ENCODE measurements at regions not wholly inside any gene's neighbourhood (a gene's known extent, or its start where the extent isn't known, plus 50 kb on each side); places are given as distances from the start of the nearest gene placed in this dataset.

DNA sequence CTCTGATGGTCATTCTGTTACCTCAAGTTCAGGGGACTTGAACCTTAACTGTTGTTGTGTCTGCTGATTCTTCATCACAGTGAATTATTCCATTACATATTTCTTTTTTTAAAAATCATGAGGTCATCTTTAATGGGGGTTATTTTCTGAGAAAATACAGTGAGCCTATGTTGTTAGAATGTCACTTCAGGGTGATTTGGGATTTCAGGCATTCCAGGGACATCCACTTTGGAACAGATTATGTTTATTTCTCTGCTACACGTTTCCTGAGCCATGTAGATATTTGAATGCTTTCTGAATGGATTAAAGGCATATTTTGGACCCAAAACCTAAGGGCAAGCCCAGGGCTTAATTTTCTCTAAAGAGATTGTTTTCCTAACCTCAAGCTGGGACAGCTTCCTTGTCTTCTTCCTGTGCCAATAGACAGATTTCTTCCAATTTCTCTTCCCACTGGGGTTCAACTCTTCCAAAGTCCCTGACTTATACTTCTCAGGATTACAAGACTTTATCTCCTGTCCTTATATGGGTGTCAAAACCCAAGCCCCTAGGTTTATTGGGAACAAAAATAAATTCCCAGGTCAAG is 271.7 kb downstream of the ARHGAP12 start:
- Mint-ChIP-seq H3K4me1 (ENCODE audit: low read depth) (no peaks in the 10 kb centered on the region), H3K4me3 (no peak overlapping the region), H3K27ac (no peak overlapping the region), H3K27me3 (ENCODE audit: low read depth) (peaks cover 7% of the 10 kb centered on the region), H3K36me3 (ENCODE audit: low read depth) (no peaks in the 10 kb centered on the region), H3K9me3 (no peaks in the 10 kb centered on the region)

DNA sequence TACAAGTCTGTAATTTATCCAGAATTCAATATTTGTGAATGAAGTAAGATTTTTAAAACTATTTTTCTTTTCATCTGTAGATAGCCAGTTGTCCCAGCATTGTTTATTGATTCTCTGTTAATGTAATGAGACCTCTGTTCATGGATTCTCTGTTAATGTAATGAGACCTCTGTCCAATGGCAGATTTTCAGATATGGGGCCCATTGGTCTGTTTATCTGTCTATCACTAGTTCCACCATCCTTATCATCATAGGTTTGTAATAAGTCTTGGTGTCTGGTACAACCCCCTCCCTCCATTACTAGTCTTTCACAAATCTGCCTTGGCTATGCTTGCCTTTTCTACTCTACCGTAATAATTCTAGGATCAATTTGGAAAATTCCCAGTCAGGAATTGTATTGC is 276.6 kb downstream of the ARHGAP12 start:
- Mint-ChIP-seq H3K4me1 (ENCODE audit: low read depth) (no peaks in the 10 kb centered on the region), H3K27ac (no peak overlapping the region), H3K27me3 (ENCODE audit: low read depth) (peaks cover 21% of the 10 kb centered on the region), H3K9me3 (no peaks in the 10 kb centered on the region), H3K4me3 (no peak overlapping the region), H3K36me3 (ENCODE audit: low read depth) (no peaks in the 10 kb centered on the region)

DNA sequence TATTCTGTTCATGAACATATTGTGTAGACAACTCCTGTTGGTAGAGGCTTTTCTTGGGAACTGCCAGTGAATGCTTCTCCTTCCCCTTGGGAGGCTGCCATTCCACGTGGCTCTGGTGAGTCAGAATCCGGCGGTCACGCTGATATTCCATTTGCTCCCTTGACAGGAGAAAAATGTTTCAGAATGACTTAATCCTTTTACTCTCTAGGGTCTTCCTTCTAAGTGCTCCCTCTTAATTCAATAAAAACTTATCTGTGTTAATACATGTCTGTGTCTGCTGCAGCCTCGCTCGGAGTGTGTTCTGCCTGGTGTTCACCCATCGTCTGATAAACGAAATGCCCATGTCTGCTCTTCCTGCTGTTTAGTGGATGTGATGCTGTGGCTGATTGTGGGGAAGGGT is 278.6 kb downstream of the ARHGAP12 start:
- Mint-ChIP-seq H3K4me3 (no peak overlapping the region), H3K36me3 (ENCODE audit: low read depth) (no peaks in the 10 kb centered on the region), H3K4me1 (ENCODE audit: low read depth) (no peaks in the 10 kb centered on the region), H3K9me3 (no peaks in the 10 kb centered on the region), H3K27me3 (ENCODE audit: low read depth) (peaks cover 17% of the 10 kb centered on the region), H3K27ac (no peak overlapping the region)

DNA sequence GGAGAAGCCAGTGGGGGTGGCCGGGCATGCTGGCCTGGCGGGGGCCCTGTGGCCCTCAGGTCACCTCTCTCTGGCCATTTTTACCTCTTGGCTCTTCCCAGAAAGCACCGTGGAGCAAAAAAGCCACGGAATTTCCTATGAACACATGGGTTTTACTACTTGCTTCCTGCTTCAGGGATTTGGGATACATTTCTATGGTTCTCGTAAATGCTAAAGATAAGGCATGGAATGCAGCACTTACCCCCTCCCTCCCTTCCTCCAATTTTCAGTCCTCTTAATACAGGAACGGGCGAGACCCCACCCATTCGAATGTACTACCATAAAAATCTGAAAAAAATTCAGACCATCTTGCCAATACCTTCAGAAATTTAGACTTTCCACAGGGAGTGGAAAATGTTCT is 279.7 kb downstream of the ARHGAP12 start:
- Mint-ChIP-seq H3K36me3 (ENCODE audit: low read depth) (no peaks in the 10 kb centered on the region), H3K4me1 (ENCODE audit: low read depth) (no peaks in the 10 kb centered on the region), H3K27me3 (ENCODE audit: low read depth) (peaks cover 17% of the 10 kb centered on the region), H3K4me3 (no peak overlapping the region), H3K27ac (no peak overlapping the region), H3K9me3 (no peaks in the 10 kb centered on the region)

DNA sequence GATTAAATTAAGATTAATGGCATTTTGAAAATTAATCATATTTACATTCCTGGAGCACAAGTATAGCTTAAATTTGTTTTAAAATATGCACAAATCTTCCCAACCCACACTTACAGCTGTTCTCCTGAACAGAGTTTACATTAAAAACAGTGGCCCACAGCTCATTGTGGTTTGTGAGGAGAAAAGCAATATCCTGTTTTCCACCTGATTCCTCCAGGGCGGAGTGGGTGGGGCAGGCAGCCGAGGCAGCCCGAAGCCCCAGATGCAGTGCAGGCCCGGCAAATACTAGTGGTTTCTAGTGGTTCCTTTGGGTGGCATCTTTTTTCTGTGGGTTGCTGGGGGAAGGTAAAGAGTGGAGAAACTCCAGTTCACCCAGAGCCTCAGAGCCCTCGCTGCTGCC is 280.8 kb downstream of the ARHGAP12 start:
- Mint-ChIP-seq H3K36me3 (ENCODE audit: low read depth) (no peaks in the 10 kb centered on the region), H3K4me3 (no peak overlapping the region)

DNA sequence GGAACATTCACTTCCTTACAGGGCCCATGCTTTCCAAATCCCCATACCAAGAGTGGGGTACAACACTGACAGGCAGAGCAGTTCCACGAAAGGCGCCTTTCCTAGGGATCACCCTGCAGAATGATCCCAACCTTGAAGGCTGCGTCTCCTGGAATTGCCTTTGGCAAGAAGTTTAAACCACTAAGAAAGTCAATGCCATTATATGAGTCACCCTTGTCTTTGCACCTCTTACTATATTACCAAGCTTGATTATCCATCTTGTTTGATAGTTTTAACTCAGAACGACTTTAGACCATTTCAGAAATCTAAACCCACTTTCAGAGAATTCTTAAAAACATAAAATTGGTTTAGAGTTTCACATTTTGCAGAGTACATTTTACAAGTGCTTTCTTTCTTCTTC is 282.1 kb downstream of the ARHGAP12 start:
- H3K27me3 Mint-ChIP-seq (ENCODE audit: low read depth): peaks cover 10% of the 10 kb centered on the region
- H3K36me3 Mint-ChIP-seq (ENCODE audit: low read depth): no peaks in the 10 kb centered on the region
- no peaks in the 10 kb centered on the region for H3K4me1 Mint-ChIP-seq (ENCODE audit: low read depth)
- H3K9me3 Mint-ChIP-seq: peaks cover 5% of the 10 kb centered on the region
- H3K27ac Mint-ChIP-seq: no peak overlapping the region
- no peak overlapping the region for H3K4me3 Mint-ChIP-seq

More for the DNA sequence above, 280.8 kb downstream of the ARHGAP12 start:
- Mint-ChIP-seq H3K27me3 (ENCODE audit: low read depth) (peaks cover 17% of the 10 kb centered on the region), H3K27ac (no peak overlapping the region), H3K9me3 (peaks cover 2% of the 10 kb centered on the region), H3K4me1 (ENCODE audit: low read depth) (no peaks in the 10 kb centered on the region)

DNA sequence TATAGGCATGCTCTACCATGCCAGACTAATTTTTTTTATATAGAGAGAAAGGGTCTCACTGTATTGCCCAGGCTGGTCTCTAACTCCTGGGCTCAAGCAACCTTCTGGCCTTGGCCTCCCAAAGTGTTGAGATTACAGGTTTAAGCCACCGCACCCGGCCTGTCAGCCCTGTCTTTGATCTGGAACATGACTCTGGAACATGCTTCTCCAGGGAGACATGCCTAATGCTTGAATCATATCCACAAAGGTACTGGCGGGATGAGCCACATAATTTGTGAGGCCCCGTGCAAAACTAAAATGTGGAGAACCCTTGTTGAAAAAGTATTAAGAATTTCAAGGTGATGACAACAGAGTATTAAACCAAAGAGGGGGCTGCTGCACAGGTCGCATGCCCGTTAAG is 282.8 kb downstream of the ARHGAP12 start:
- H3K27ac Mint-ChIP-seq: no peak overlapping the region
- no peaks in the 10 kb centered on the region for H3K4me1 Mint-ChIP-seq (ENCODE audit: low read depth)
- H3K4me3 Mint-ChIP-seq: no peak overlapping the region
- H3K9me3 Mint-ChIP-seq: peaks cover 6% of the 10 kb centered on the region
- H3K36me3 Mint-ChIP-seq (ENCODE audit: low read depth): no peaks in the 10 kb centered on the region
- peaks cover 5% of the 10 kb centered on the region for H3K27me3 Mint-ChIP-seq (ENCODE audit: low read depth)

DNA sequence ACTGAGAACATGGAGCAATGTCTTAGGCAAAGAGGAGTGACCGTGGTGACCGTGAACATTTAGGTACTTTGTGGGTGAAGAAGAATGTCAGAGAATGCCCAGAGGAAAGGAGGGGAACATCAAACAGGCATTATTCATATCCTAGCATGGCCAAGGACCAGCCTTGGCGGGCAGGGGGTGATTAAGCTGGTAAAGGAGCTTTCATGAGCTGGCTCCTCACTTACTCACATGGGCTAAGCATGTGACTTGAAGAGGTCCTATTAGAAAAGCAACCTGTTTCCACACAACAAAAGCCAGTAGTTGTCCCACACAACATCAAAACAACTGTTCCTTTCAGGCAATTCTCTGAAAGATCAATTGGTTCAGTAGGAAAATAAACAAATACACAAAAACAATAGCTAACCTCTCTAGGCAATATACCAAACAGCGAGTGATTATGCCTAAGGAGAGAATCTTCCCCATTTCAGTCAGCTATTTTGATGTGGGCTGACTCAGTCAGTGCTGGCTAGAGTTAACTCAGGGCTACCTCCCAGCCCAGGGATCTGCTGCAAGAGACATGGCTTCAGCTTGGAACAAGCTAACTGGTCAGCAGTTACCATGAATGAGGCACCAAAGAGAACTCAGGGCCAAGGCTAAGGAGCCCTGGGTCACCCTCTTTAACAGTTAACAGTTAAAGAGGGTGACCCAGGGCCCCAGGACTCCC is 283.5 kb downstream of the ARHGAP12 start:
- no peak overlapping the region for H3K27ac Mint-ChIP-seq
- no peak overlapping the region for H3K4me3 Mint-ChIP-seq
- H3K9me3 Mint-ChIP-seq: peaks cover 10% of the 10 kb centered on the region
- peaks cover under 1% of the 10 kb centered on the region for H3K27me3 Mint-ChIP-seq (ENCODE audit: low read depth)
- no peaks in the 10 kb centered on the region for H3K36me3 Mint-ChIP-seq (ENCODE audit: low read depth)
- no peaks in the 10 kb centered on the region for H3K4me1 Mint-ChIP-seq (ENCODE audit: low read depth)

DNA sequence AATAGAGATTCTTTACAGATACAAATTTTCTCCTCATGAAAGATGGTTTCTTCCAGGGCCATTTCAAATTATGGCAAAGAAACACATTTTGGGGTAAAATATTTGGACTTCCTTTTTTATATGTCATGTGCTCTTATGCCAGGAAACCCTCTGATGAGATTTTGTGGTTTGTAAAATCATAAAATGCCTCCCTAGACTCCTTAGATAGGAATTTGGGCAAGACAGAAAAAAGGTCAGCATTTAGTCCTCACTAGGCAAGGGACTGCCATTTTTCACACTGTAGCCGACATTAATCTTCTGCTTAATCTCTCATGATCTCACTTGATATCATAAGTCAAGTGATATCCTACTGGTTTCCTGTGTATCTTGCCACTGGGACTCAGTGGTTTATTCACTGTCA is 286.4 kb downstream of the ARHGAP12 start:
- Mint-ChIP-seq H3K36me3 (ENCODE audit: low read depth) (no peaks in the 10 kb centered on the region), H3K9me3 (peaks cover 20% of the 10 kb centered on the region), H3K4me1 (ENCODE audit: low read depth) (no peaks in the 10 kb centered on the region), H3K27me3 (ENCODE audit: low read depth) (no peaks in the 10 kb centered on the region), H3K4me3 (no peak overlapping the region), H3K27ac (no peak overlapping the region)

DNA sequence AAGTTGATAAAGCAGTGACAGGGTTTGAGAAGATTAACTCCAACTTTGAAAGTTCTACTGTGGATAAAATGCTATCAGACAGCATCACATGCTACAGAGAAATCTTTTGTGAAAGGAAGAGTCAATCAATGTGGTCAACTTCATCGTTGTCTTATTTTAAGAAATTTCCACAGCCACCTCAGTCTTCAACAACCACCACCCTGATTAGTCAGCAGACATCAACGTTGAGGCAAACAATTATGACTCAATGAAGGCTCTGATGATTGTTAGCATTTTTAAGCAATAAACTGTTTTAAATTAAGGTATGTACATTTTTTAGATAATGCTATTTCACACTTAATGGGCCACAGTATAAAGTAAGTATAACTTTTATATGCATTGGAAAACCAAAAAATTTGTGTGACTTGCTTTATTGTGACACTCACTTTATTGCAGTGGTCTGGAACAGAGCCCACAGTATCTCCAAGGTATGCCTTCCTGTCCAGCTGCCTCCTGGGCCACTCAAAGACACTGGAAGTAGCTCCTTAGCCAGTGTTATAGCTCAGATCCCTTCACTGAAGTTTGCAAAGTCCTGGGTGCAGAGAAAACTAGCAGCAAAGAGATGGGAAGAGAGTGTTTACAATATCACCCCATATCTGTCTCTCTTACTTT is 293.1 kb downstream of the ARHGAP12 start:
- H3K27me3 Mint-ChIP-seq (ENCODE audit: low read depth): no peaks in the 10 kb centered on the region
- H3K4me1 Mint-ChIP-seq (ENCODE audit: low read depth): no peaks in the 10 kb centered on the region
- no peak overlapping the region for H3K27ac Mint-ChIP-seq
- no peak overlapping the region for H3K4me3 Mint-ChIP-seq
- peaks cover 14% of the 10 kb centered on the region for H3K9me3 Mint-ChIP-seq
- no peaks in the 10 kb centered on the region for H3K36me3 Mint-ChIP-seq (ENCODE audit: low read depth)

DNA sequence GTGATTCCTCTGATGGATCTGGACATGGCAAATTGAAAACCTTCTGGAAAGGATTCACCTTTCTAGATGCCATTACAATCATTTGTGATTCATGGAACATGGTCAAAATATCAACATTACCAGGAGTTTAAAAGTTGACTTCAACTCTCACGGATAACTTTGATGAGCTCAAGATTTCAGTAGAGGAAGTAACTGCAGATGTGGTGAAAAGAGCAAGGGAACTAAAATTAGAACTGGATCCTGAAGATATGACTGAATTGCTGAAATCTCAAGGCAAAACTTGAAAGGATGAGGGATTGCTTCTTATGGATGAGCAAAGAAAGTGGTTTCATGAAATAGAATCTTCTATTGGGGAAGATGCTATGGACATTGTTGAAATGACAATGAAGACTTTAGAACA is 293.6 kb downstream of the ARHGAP12 start:
- Mint-ChIP-seq H3K9me3 (peaks cover 13% of the 10 kb centered on the region), H3K36me3 (ENCODE audit: low read depth) (no peaks in the 10 kb centered on the region), H3K4me3 (no peak overlapping the region), H3K4me1 (ENCODE audit: low read depth) (no peaks in the 10 kb centered on the region), H3K27ac (no peak overlapping the region), H3K27me3 (ENCODE audit: low read depth) (no peaks in the 10 kb centered on the region)

DNA sequence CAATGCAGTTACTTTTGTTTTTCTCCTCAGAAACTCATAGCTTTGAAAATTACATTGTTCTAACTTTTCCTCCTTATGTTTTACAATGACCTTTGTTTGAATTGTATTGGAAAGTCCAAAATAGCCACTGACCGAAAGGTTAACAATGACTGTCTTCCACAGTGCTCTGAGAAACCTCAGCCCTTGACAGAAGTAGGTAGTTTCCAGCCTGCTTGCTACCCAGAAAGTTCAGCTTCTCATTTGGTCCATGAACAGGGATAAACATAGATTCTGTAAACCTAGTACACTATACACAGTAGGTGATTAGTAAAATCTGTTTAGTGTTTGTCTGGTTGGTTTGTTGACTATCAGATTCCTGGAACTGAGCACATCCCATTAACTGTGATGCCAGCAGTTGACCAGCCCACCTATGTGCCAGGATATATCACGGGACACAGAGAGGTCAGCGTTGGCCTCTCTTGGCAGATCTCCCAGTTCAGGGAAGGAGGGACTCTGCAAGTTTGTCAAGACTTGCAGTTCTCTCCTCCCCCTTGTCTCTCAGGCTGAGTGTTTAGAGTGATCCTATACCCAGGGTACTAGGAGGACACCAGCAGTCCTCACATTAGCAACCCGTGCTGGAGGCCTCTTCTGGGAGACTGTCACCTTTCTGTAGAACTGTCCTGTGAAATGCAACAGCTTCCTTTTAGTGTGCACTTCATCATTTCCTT is 297.6 kb downstream of the ARHGAP12 start:
- Mint-ChIP-seq H3K9me3 (peaks cover 8% of the 10 kb centered on the region), H3K27ac (no peak overlapping the region), H3K27me3 (ENCODE audit: low read depth) (peaks cover 6% of the 10 kb centered on the region)

DNA sequence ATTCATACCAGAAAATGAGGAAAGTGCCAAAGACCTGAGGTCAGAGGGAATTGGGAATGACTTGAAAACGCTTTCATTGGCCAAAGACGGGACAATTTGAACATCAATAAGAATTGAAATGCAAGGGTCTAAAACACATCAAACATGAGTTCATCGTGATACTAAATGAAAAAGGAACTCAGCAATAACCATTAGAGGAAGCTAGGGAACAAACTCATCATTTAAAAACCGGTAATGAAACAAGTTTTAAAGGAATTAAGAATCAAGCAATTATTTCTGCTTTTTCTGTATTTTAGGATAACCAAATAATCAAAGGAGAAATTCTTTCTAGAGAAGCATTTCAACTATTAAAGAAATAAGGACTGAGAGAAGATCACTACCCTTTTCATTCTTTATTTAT is 303.1 kb downstream of the ARHGAP12 start:
- H3K4me1 Mint-ChIP-seq (ENCODE audit: low read depth): no peaks in the 10 kb centered on the region
- no peak overlapping the region for H3K4me3 Mint-ChIP-seq
- no peak overlapping the region for H3K27ac Mint-ChIP-seq
- peaks cover 3% of the 10 kb centered on the region for H3K36me3 Mint-ChIP-seq (ENCODE audit: low read depth)
- H3K9me3 Mint-ChIP-seq: peaks cover 29% of the 10 kb centered on the region
- peaks cover 10% of the 10 kb centered on the region for H3K27me3 Mint-ChIP-seq (ENCODE audit: low read depth)

More for the DNA sequence above, 297.6 kb downstream of the ARHGAP12 start:
- H3K36me3 Mint-ChIP-seq (ENCODE audit: low read depth): peaks cover 3% of the 10 kb centered on the region
- H3K4me3 Mint-ChIP-seq: no peak overlapping the region
- H3K4me1 Mint-ChIP-seq (ENCODE audit: low read depth): no peaks in the 10 kb centered on the region

DNA sequence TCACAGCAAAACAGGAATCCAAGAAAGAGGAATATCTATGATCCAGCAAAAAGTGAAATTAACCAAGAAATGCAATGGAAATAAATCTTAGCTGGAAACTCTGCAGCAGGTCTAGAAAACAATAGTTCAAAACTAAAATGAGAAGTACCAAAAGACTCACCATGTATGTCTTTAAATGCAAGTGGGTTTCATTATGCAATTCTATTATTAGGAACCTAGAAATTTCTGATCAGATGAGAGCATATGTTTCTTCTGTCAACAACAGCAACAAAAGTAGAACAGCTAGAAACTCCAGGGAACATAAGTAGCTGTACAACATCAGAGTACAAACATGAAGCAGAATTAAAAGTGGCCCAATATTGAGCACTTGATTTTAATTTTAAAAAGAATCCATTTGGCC is 304.0 kb downstream of the ARHGAP12 start:
- peaks cover 29% of the 10 kb centered on the region for H3K9me3 Mint-ChIP-seq
- peaks cover 3% of the 10 kb centered on the region for H3K36me3 Mint-ChIP-seq (ENCODE audit: low read depth)
- H3K27ac Mint-ChIP-seq: no peak overlapping the region
- peaks cover 10% of the 10 kb centered on the region for H3K27me3 Mint-ChIP-seq (ENCODE audit: low read depth)
- no peaks in the 10 kb centered on the region for H3K4me1 Mint-ChIP-seq (ENCODE audit: low read depth)
- H3K4me3 Mint-ChIP-seq: no peak overlapping the region

DNA sequence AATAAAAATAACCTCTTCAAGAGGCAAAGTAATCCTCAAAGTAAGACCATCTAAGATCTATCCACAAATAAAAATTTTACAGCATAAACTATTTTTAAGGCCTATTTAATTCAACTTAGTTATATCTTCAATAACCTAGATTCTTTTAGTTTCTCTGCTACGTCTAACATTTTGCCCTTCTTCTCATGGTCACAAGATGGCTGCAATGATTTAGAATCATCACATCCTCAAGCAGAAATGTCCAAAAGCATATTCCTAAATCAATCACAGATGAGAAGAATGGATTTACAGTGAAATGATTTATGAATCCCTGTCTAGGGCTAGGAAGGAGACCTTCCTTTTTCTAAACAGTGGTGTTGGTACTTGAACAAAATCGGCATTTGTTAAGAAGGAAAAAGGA is 304.7 kb downstream of the ARHGAP12 start:
- peaks cover 29% of the 10 kb centered on the region for H3K9me3 Mint-ChIP-seq
- H3K4me3 Mint-ChIP-seq: no peak overlapping the region
- peaks cover 3% of the 10 kb centered on the region for H3K36me3 Mint-ChIP-seq (ENCODE audit: low read depth)
- H3K27me3 Mint-ChIP-seq (ENCODE audit: low read depth): peaks cover 10% of the 10 kb centered on the region
- H3K27ac Mint-ChIP-seq: no peak overlapping the region
- no peaks in the 10 kb centered on the region for H3K4me1 Mint-ChIP-seq (ENCODE audit: low read depth)

Measured in T-helper 1 cell treated with Interleukin-12 subunit alpha and Interleukin-12 subunit beta and Interleukin-4 antibody, amounts not matched to agents 30 μg/mL and 1 μg/mL, for 36 hours (primary cell).